K562 (cell line): ENCODE measurements at regions not wholly inside any gene's neighbourhood (a gene's known extent, or its start where the extent isn't known, plus 50 kb on each side); places are given as distances from the start of the nearest gene placed in this dataset.

ENCODE experiments used
- ATF2 ChIP-seq: sonication (generic); formaldehyde crosslinking; IDR thresholded peaks from 2 replicates; pipeline ENCODE4 v1.8.1; 2022; ENCODE audit warnings: missing genetic modification reagents
- CBX5 ChIP-seq: IDR thresholded peaks from 2 replicates; pipeline ENCODE4 v1.6.1; 2014; ENCODE audit warnings: low read depth, borderline replicate concordance
- E2F6 ChIP-seq, 2 experiments: IDR thresholded peaks; 2 replicates each; pipeline ENCODE4 v1.6.1; 2011; ENCODE audit warnings: borderline replicate concordance in 1 of 2, control low read depth in 1 of 2, low read depth in 1 of 2, low read length in 1 of 2, mild to moderate bottlenecking in 1 of 2, mixed read lengths in 1 of 2, moderate library complexity in 1 of 2; ENCODE audit not compliant: insufficient read depth in 1 of 2, insufficient read length in 1 of 2, poor library complexity in 1 of 2, severe bottlenecking in 1 of 2; ENCODE audit errors: extremely low read depth in 1 of 2
- REST ChIP-seq, 2 experiments: fragments of 450-650 bp; formaldehyde crosslinking in 1 of 2; IDR thresholded peaks; 2 replicates each; pipeline versions ENCODE4 v1.4.0 to v1.6.1; 2014 to 2020; ENCODE audit warnings: mild to moderate bottlenecking in 2 of 2, borderline replicate concordance in 1 of 2, low read depth in 1 of 2
- ZNF449 ChIP-seq: fragments of 250-450 bp; sonication (Bioruptor Pico); IDR thresholded peaks from 2 replicates; pipeline ENCODE4 v1.8.0; 2022; ENCODE audit warnings: moderate library complexity, mild to moderate bottlenecking, inconsistent platforms

- TF ChIP-seq CBX5 = no peak
- TF ChIP-seq REST (IDR thresholded peaks at IDR 0.05; ENCODE audit: borderline replicate concordance) = no peak
- no peak for TF ChIP-seq REST (CRISPR knock-in tag; IDR thresholded peaks at IDR 0.05; ENCODE audit: low read depth)
- no peak for TF ChIP-seq ATF2 (CRISPR knock-in tag)
- no peak for TF ChIP-seq ZNF449 (CRISPR knock-in tag)
- TF ChIP-seq E2F6 (IDR thresholded peaks at IDR 0.05; ENCODE audit: borderline replicate concordance in 1 of 2, extremely low read depth in 1 of 2, insufficient read depth in 1 of 2, insufficient read length in 1 of 2, low read depth in 1 of 2, low read length in 1 of 2, poor library complexity in 1 of 2, severe bottlenecking in 1 of 2) = no peak
These were observed 80.0 kb upstream of the STEAP4 start for GRCh38 chr7:88386665-88387156.
